ENCODE measurements at regions not wholly inside any gene's neighbourhood (a gene's known extent, or its start where the extent isn't known, plus 50 kb on each side); places are given as distances from the start of the nearest gene placed in this dataset.

- TF ChIP-seq CTCF (conservative IDR thresholded peaks at IDR 0.05; ENCODE audit: low read depth, low read length) (no peak), POLR2A (IDR thresholded peaks at IDR 0.05; ENCODE audit: low read depth, low read length) (no peak), SMC3 (IDR thresholded peaks at IDR 0.05; ENCODE audit: low read depth, low read length) (no peak), MXI1 (IDR thresholded peaks at IDR 0.05; ENCODE audit: borderline replicate concordance, low read depth, low read length) (no peak), RAD21 (IDR thresholded peaks at IDR 0.05; ENCODE audit: low read length) (no peak), RFX5 (IDR thresholded peaks at IDR 0.05; ENCODE audit: low read depth, low read length) (no peak), RCOR1 (IDR thresholded peaks at IDR 0.05; ENCODE audit: insufficient replicate concordance, low read length) (no peak), MAFK (IDR thresholded peaks at IDR 0.05; ENCODE audit: low read depth, low read length) (no peak), NFE2L2 (IDR thresholded peaks at IDR 0.05; ENCODE audit: low read depth, low read length) (no peak)
- TF ChIP-seq, protein P1, sequence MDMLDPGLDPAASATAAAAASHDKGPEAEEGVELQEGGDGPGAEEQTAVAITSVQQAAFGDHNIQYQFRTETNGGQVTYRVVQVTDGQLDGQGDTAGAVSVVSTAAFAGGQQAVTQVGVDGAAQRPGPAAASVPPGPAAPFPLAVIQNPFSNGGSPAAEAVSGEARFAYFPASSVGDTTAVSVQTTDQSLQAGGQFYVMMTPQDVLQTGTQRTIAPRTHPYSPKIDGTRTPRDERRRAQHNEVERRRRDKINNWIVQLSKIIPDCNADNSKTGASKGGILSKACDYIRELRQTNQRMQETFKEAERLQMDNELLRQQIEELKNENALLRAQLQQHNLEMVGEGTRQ (IDR thresholded peaks at IDR 0.05; ENCODE audit: low read depth, low read length) = no peak
Measured at GRCh38 chr3:86269364-86270155, 721.4 kb downstream of the VGLL3 start.
